H1 (cell line): ENCODE measurements at regions not wholly inside any gene's neighbourhood (a gene's known extent, or its start where the extent isn't known, plus 50 kb on each side); places are given as distances from the start of the nearest gene placed in this dataset.

ENCODE experiments used
- CTCF ChIA-PET: fragments of 300-600 bp; sonication (Branson Sonifier 250); formaldehyde crosslinking; loops from one replicate; lab custom pipeline; 2021; ENCODE audit not compliant: partially characterized antibody; lab: Charles Lee
- POLR2A ChIA-PET: fragments of 300-600 bp; sonication (Branson Sonifier 250); formaldehyde crosslinking; loops from one replicate; lab custom pipeline; 2021; ENCODE audit warnings: inconsistent platforms; ENCODE audit not compliant: partially characterized antibody; lab: Charles Lee
- DNase-seq, 2 experiments: peaks; one replicate each; pipeline versions ENCODE4 v3.0.0 to v3.0.0-alpha.2; 2010 to 2022; ENCODE audit warnings: low spot score in 2 of 2, low read depth in 1 of 2, mixed read lengths in 1 of 2
- FAIRE-seq: peaks from 2 replicates; lab custom pipeline; 2011; peaks lifted over from hg19 to GRCh38; lab: Jason Lieb, UNC
- H2AFZ ChIP-seq: 2 replicates; pipeline ENCODE4 v1.8.1; 2012; ENCODE audit warnings: low read length, inconsistent platforms
- H2AK5ac ChIP-seq: 2 replicates; pipeline ENCODE4 v1.6.1; 2013; ENCODE audit warnings: low read depth, low read length
- H2BK120ac ChIP-seq: replicated peaks from 2 replicates; pipeline ENCODE3; 2013; ENCODE audit warnings: low read depth, low read length, inconsistent platforms
- H2BK12ac ChIP-seq: 2 replicates; pipeline ENCODE4 v1.6.1; 2013; ENCODE audit warnings: low read depth, low read length
- H2BK15ac ChIP-seq: 2 replicates; pipeline ENCODE4 v1.6.1; 2013; ENCODE audit warnings: low read length
- H2BK20ac ChIP-seq: 2 replicates; pipeline ENCODE4 v1.6.1; 2013; ENCODE audit warnings: low read length
- H2BK5ac ChIP-seq: 2 replicates; pipeline ENCODE4 v1.6.1; 2013; ENCODE audit warnings: low read depth, low read length
- H3K14ac ChIP-seq: 2 replicates; pipeline ENCODE4 v1.6.1; 2013; ENCODE audit warnings: inconsistent platforms; ENCODE audit not compliant: insufficient read length
- H3K18ac ChIP-seq: 2 replicates; pipeline ENCODE4 v1.6.1; 2013; ENCODE audit warnings: low read length; ENCODE audit errors: extremely low read depth
- H3K23ac ChIP-seq: 2 replicates; pipeline ENCODE4 v1.6.1; 2013; ENCODE audit warnings: inconsistent platforms; ENCODE audit not compliant: insufficient read length
- H3K23me2 ChIP-seq: 2 replicates; pipeline ENCODE4 v1.6.1; 2013; ENCODE audit warnings: low read depth, low read length
- H3K27ac ChIP-seq: 2 replicates; pipeline ENCODE4 v1.6.1; 2011; ENCODE audit warnings: low read depth, low read length, inconsistent platforms
- H3K27me3 ChIP-seq, 4 experiments: replicated peaks in 1 of 4; 1 replicate in 1 of 4; 2 replicates in 3 of 4; pipeline versions ENCODE4 v1.6.1 to v1.8.1; 2011 to 2013; ENCODE audit warnings: low read length in 3 of 4, mild to moderate bottlenecking in 3 of 4, inconsistent platforms in 2 of 4, mixed read lengths in 2 of 4, moderate library complexity in 1 of 4; ENCODE audit not compliant: control insufficient read depth in 3 of 4, insufficient read depth in 3 of 4; ENCODE audit errors: extremely low read depth in 1 of 4
- H3K36me3 ChIP-seq, 4 experiments: 2 replicates each; pipeline versions ENCODE4 v1.6.1 to v1.8.1; 2011 to 2013; ENCODE audit warnings: mild to moderate bottlenecking in 4 of 4, low read length in 3 of 4, moderate library complexity in 2 of 4, control low read depth in 1 of 4, inconsistent platforms in 1 of 4; ENCODE audit not compliant: insufficient read depth in 4 of 4, control insufficient read depth in 2 of 4
- H3K4ac ChIP-seq: replicated peaks from 2 replicates; pipeline ENCODE3; 2013; ENCODE audit warnings: low read length, low read depth, mixed read lengths, inconsistent platforms; ENCODE audit not compliant: insufficient read length
- H3K4me1 ChIP-seq, 4 experiments: replicated peaks in 1 of 4; 1 replicate in 1 of 4; 2 replicates in 3 of 4; pipeline versions ENCODE4 v1.6.1 to v1.8.1; 2011 to 2013; ENCODE audit warnings: low read length in 3 of 4, inconsistent platforms in 2 of 4, mixed read lengths in 1 of 4; ENCODE audit not compliant: insufficient read depth in 4 of 4, control insufficient read depth in 3 of 4
- H3K4me2 ChIP-seq, 2 experiments: 2 replicates each; pipeline versions ENCODE4 v1.6.1 to v1.8.1; 2011 to 2013; ENCODE audit warnings: low read depth in 2 of 2, low read length in 2 of 2, control low read depth in 1 of 2, inconsistent platforms in 1 of 2, mild to moderate bottlenecking in 1 of 2; ENCODE audit not compliant: insufficient read depth in 1 of 2
- H3K4me3 ChIP-seq, 4 experiments: fragments of 200-600, 300-600 bp in 1 of 4; sonication (generic), shearing (Covaris generic), sonication (Bioruptor Twin) in 1 of 4; 2 replicates each; pipeline versions ENCODE4 v1.5.1 to v1.8.1; 2011 to 2016; ENCODE audit warnings: low read length in 4 of 4, low read depth in 3 of 4, control low read depth in 2 of 4, inconsistent platforms in 2 of 4, mild to moderate bottlenecking in 2 of 4, mixed read lengths in 1 of 4, moderate library complexity in 1 of 4; ENCODE audit not compliant: insufficient read depth in 2 of 4; ENCODE audit errors: extremely low read depth in 1 of 4
- H3K56ac ChIP-seq: replicated peaks from 2 replicates; pipeline ENCODE3; 2013; ENCODE audit warnings: low read depth, mild to moderate bottlenecking, mixed read lengths, low read length, inconsistent platforms; ENCODE audit not compliant: insufficient read length
- H3K79me1 ChIP-seq: 2 replicates; pipeline ENCODE4 v1.6.1; 2013; ENCODE audit warnings: low read depth, low read length, control low read depth
- H3K79me2 ChIP-seq, 2 experiments: 2 replicates each; pipeline versions ENCODE4 v1.6.1 to v1.8.1; 2012 to 2013; ENCODE audit warnings: low read length in 2 of 2, mild to moderate bottlenecking in 2 of 2, inconsistent platforms in 1 of 2; ENCODE audit not compliant: insufficient read depth in 2 of 2, control insufficient read depth in 1 of 2
- H3K9ac ChIP-seq, 4 experiments: replicated peaks in 1 of 4; 1 replicate in 1 of 4; 2 replicates in 3 of 4; pipeline versions ENCODE4 v1.6.1 to v1.8.1; 2011 to 2013; ENCODE audit warnings: low read depth in 3 of 4, low read length in 3 of 4, control low read depth in 2 of 4, mild to moderate bottlenecking in 2 of 4, moderate library complexity in 2 of 4, inconsistent platforms in 1 of 4; ENCODE audit errors: extremely low read depth in 1 of 4
- H3K9me3 ChIP-seq, 2 experiments: 2 replicates each; pipeline versions ENCODE4 v1.6.1 to v1.8.1; 2012 to 2013; ENCODE audit warnings: mild to moderate bottlenecking in 2 of 2, moderate library complexity in 2 of 2, control low read depth in 1 of 2, inconsistent platforms in 1 of 2, low read depth in 1 of 2, low read length in 1 of 2, mixed read lengths in 1 of 2; ENCODE audit not compliant: insufficient read depth in 2 of 2
- H4K20me1 ChIP-seq, 2 experiments: replicated peaks in 1 of 2; 2 replicates each; pipeline versions ENCODE3 to v1.8.1; 2011 to 2013; ENCODE audit warnings: inconsistent platforms in 2 of 2, low read length in 2 of 2, mild to moderate bottlenecking in 1 of 2; ENCODE audit not compliant: insufficient read depth in 2 of 2, control insufficient read depth in 1 of 2
- H4K5ac ChIP-seq: 2 replicates; pipeline ENCODE4 v1.6.1; 2013; ENCODE audit warnings: low read length, low read depth, mixed read lengths, inconsistent platforms; ENCODE audit not compliant: insufficient read length
- H4K8ac ChIP-seq: 2 replicates; pipeline ENCODE4 v1.8.0; 2013; ENCODE audit warnings: mild to moderate bottlenecking, moderate library complexity, low read length, inconsistent platforms; ENCODE audit not compliant: insufficient read depth; ENCODE audit errors: extremely low read depth
- H4K91ac ChIP-seq: replicated peaks from 2 replicates; pipeline ENCODE3; 2013; ENCODE audit warnings: low read length, mixed read lengths, inconsistent platforms; ENCODE audit not compliant: insufficient read length
- ASH2L ChIP-seq: fragments of 200-600, 300-600 bp; sonication (generic); IDR thresholded peaks from one replicate; pipeline ENCODE4 v1.7.1; 2017; ENCODE audit warnings: low read length
- EGR1 ChIP-seq: IDR thresholded peaks from 2 replicates; pipeline ENCODE4 v1.6.1; 2011; ENCODE audit warnings: low read depth, low read length, borderline replicate concordance
- EZH2 ChIP-seq: fragments of 200-600 bp; sonication (generic); IDR thresholded peaks from 2 replicates; pipeline ENCODE4 v1.7.1; 2012; ENCODE audit warnings: low read depth, mild to moderate bottlenecking, moderate library complexity, low read length, inconsistent platforms; ENCODE audit not compliant: severe bottlenecking
- FOSL1 ChIP-seq: IDR thresholded peaks from 2 replicates; pipeline ENCODE4 v1.6.1; 2011; ENCODE audit warnings: mild to moderate bottlenecking, low read depth, low read length, moderate library complexity; ENCODE audit not compliant: insufficient read depth
- JUND ChIP-seq: IDR thresholded peaks from 2 replicates; pipeline ENCODE4 v1.6.1; 2011; ENCODE audit warnings: mild to moderate bottlenecking, improper control_type of control experiment, low read length
- KDM5A ChIP-seq: fragments of 200-600 bp; IDR thresholded peaks from 2 replicates; pipeline ENCODE4 v1.7.1; 2012; ENCODE audit warnings: mild to moderate bottlenecking, low read length, inconsistent platforms, mixed read lengths
- NANOG ChIP-seq: IDR thresholded peaks from 2 replicates; pipeline ENCODE4 v1.6.1; 2011; ENCODE audit warnings: low read length, low read depth, mild to moderate bottlenecking, inconsistent platforms; ENCODE audit not compliant: insufficient read depth, poor library complexity, severe bottlenecking
- PHF8 ChIP-seq: fragments of 200-600 bp; sonication (generic); conservative IDR thresholded peaks from 2 replicates; pipeline ENCODE4 v1.7.1; 2012; ENCODE audit warnings: low read depth, mild to moderate bottlenecking, inconsistent platforms, low read length, moderate library complexity
- POU5F1 ChIP-seq: IDR thresholded peaks from 2 replicates; pipeline ENCODE4 v1.6.1; 2011; ENCODE audit warnings: low read depth, mild to moderate bottlenecking, low read length, moderate library complexity
- RBBP5 ChIP-seq: IDR thresholded peaks from 2 replicates; pipeline ENCODE4 v1.7.1; 2012; ENCODE audit warnings: low read depth, mild to moderate bottlenecking, inconsistent platforms, low read length, moderate library complexity, borderline replicate concordance
- RXRA ChIP-seq: IDR thresholded peaks from 2 replicates; pipeline ENCODE4 v1.6.1; 2011; ENCODE audit warnings: low read depth, mild to moderate bottlenecking, low read length, moderate library complexity; ENCODE audit not compliant: insufficient read depth
- SRF ChIP-seq: IDR thresholded peaks from 2 replicates; pipeline ENCODE4 v1.6.1; 2011; ENCODE audit warnings: mild to moderate bottlenecking, low read depth, low read length, moderate library complexity
- TCF12 ChIP-seq: IDR thresholded peaks from 2 replicates; pipeline ENCODE4 v1.6.1; 2011; ENCODE audit warnings: low read depth, mild to moderate bottlenecking, low read length
- TEAD4 ChIP-seq: IDR thresholded peaks from 2 replicates; pipeline ENCODE4 v1.6.1; 2012; ENCODE audit warnings: low read depth, low read length, inconsistent platforms, mixed read lengths
- WGBS, 2 experiments: shearing (Covaris generic) in 1 of 2; methylation state at CpG; one replicate each; pipeline versions ENCODE4 v1.1.6 to v1.1.7; 2013 to 2015; ENCODE audit warnings: low lambda C conversion rate in 2 of 2, mixed read lengths in 2 of 2, inconsistent platforms in 1 of 2, low coverage in 1 of 2, missing lambda C conversion rate in 1 of 2; ENCODE audit not compliant: insufficient replicate concordance in 2 of 2, insufficient coverage in 1 of 2, insufficient read length in 1 of 2; ENCODE audit errors: extremely low coverage in 1 of 2, missing lambda C conversion rate in 1 of 2; 5-methylcytosine and 5-hydroxymethylcytosine counted together
- TF ChIP-seq, protein P1 (sequence below): IDR thresholded peaks from 2 replicates; pipeline ENCODE4 v1.6.1; 2012; ENCODE audit warnings: inconsistent platforms

DNA sequence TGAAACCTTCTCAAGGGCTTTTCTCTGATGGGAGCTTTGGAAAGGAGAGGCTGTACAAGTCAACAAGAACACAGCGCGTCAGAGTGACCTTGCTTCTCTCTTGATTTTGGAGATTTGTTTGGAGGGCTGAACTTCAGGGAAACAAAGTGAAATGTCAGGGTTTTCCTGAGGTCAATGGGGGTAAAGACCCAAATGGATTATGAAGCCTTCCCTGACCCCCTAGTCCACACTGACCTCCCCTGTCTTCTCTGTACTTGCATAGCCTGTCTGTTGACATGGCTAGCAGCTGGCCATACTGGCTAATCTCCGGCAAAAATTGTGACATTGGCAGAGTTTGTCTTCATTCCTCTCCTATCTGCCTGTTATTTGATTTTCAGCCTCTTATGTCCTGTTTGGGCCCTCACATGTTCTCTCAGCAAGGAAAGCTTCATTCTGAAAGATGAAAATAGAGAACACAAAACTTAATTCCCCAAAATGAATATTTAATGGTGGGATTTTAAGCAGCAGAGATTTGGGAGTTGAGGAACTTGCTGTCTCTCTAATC is 149.3 kb upstream of the HAAO start:
- CTCF ChIA-PET: interaction anchor here (0.6 to 9.4 kb wide), 6 partner anchors 10 to 376 kb away, joined by 3 to 217 read pairs (median 7); no protein-coding TSS in a partner anchor
- H3K4ac ChIP-seq: no peak overlapping the region
- TF ChIP-seq RXRA (no peak), NANOG (no peak), POU5F1 (no peak), PHF8 (no peak), RBBP5 (no peak), TCF12 (no peak), JUND (no peak), KDM5A (no peak), TEAD4 (no peak), ASH2L (no peak), EGR1 (no peak), SRF (no peak), FOSL1 (no peak), EZH2 (no peak)
- TF ChIP-seq, protein P1, sequence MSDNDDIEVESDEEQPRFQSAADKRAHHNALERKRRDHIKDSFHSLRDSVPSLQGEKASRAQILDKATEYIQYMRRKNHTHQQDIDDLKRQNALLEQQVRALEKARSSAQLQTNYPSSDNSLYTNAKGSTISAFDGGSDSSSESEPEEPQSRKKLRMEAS: no peak

More for the DNA sequence above, 149.3 kb upstream of the HAAO start:
- no peaks in the 10 kb centered on the region for H3K79me2 ChIP-seq
- no peak overlapping the region for H2BK20ac ChIP-seq
- H4K91ac ChIP-seq: no peak overlapping the region
- H3K23me2 ChIP-seq: no peaks in the 10 kb centered on the region
- WGBS, 2 experiments: 82% methylated on average over 3 of the region's 3 CpGs; no CpG with 5 or more reads in 1 of the 2 experiments
- H3K79me1 ChIP-seq: no peaks in the 10 kb centered on the region
- H3K4me2 ChIP-seq: no peak overlapping the region
- FAIRE-seq: no peak
- H2BK15ac ChIP-seq: no peak overlapping the region
- H2AFZ ChIP-seq: no peak overlapping the region
- no peaks in the 10 kb centered on the region for H4K20me1 ChIP-seq
- no peaks in the 10 kb centered on the region for H3K36me3 ChIP-seq
- POLR2A ChIA-PET: no interaction called here
- no peaks in the 10 kb centered on the region for H3K9me3 ChIP-seq
- H2BK120ac ChIP-seq: no peak overlapping the region
- no peak overlapping the region for H3K18ac ChIP-seq
- H3K9ac ChIP-seq: no peak overlapping the region
- H3K56ac ChIP-seq: no peak overlapping the region
- H3K14ac ChIP-seq: no peak overlapping the region
- H4K5ac ChIP-seq: no peak overlapping the region
- no peak overlapping the region for H4K8ac ChIP-seq
- no peaks in the 10 kb centered on the region for H3K27me3 ChIP-seq
- no peak overlapping the region for H2BK5ac ChIP-seq
- DNase-seq: no peak
- no peak overlapping the region for H2AK5ac ChIP-seq
- H3K4me1 ChIP-seq: peaks cover 0 to 3% (median 0%) of the 10 kb centered on the region in 4 experiments; a peak in 3 of 7 replicates
- H3K27ac ChIP-seq: no peak overlapping the region
- H2BK12ac ChIP-seq: no peak overlapping the region; the same call in 1 of the 2 replicates
- H3K4me3 ChIP-seq: no peak overlapping the region
- no peak overlapping the region for H3K23ac ChIP-seq
